ENCODE measurements at regions not wholly inside any gene's neighbourhood (a gene's known extent, or its start where the extent isn't known, plus 50 kb on each side); places are given as distances from the start of the nearest gene placed in this dataset.

DNA sequence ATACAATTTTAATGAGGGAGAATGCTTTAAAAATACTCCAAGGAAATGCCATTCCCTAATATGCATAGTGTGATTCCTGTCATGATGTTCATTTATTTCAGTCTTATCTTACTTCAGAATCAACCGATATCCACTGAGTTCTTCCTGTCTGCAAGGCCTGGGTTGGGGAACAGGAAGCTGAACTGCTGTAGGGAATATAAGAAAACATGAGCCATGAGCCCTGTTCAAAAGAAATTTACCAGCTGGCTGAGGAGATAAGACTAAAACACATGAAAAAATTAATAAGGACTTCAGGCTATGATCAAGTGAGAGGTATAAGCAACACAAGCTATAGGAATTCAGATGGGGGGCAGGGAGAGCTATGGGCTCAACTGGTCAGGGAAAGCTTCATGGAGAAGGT lies 184.7 kb downstream of the PLPP4 start:
- Histone ChIP-seq H3K9me3 (ENCODE audit: control insufficient read depth in 2 of 2, low read length in 2 of 2) (no peaks in the 10 kb centered on the region), H3K27ac (ENCODE audit: low read length) (no peak overlapping the region), H3K4me3 (ENCODE audit: low read length in 2 of 2) (no peak overlapping the region), H3K27me3 (ENCODE audit: control insufficient read depth in 1 of 2, insufficient read depth in 2 of 2, low read length in 2 of 2) (peaks cover 0 to 2% of the 10 kb centered on the region in 2 donors), H3K4me1 (ENCODE audit: control insufficient read depth, insufficient read depth, low read length) (no peaks in the 10 kb centered on the region), H3K36me3 (ENCODE audit: control insufficient read depth in 2 of 2, insufficient read depth in 2 of 2, low read length in 2 of 2) (no peaks in the 10 kb centered on the region), H3K9ac (ENCODE audit: low read length in 2 of 2) (no peak overlapping the region)

DNA sequence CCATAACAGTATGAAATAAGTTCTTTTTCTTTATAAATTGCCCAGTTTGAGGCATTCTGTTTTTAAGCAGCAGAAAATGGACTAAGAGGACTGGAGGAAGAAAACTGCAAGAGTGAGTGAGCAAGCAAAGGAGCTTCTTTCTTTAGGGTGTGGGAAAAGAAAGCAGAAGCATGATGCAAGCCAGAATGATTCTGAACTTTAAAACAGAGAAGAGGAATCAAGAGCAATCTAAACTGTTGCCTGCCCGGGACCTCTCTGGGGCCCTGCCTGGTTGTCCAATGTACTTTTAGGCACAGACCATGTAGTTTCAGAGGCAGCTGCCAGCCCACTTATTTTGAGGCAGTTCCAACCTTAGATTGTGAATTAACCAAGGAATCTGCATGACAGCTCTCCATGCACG lies 186.3 kb downstream of the PLPP4 start:
- H3K4me3 ChIP-seq (ENCODE audit: low read length in 2 of 2): no peak overlapping the region

GRCh38 chr10:120644556-120645410 lies 187.8 kb downstream of the PLPP4 start:
- H3K27ac ChIP-seq (ENCODE audit: low read length): no peak overlapping the region
- H3K9me3 ChIP-seq (ENCODE audit: control insufficient read depth in 2 of 2, low read length in 2 of 2): no peaks in the 10 kb centered on the region
- no peaks in the 10 kb centered on the region for H3K4me1 ChIP-seq (ENCODE audit: control insufficient read depth, insufficient read depth, low read length)
- H3K9ac ChIP-seq (ENCODE audit: low read length in 2 of 2): no peak overlapping the region
- H3K4me3 ChIP-seq (ENCODE audit: low read length in 2 of 2): no peak overlapping the region
- no peaks in the 10 kb centered on the region for H3K36me3 ChIP-seq (ENCODE audit: control insufficient read depth in 2 of 2, insufficient read depth in 2 of 2, low read length in 2 of 2)
- peaks cover 0 to 2% of the 10 kb centered on the region in 2 donors for H3K27me3 ChIP-seq (ENCODE audit: control insufficient read depth in 1 of 2, insufficient read depth in 2 of 2, low read length in 2 of 2)

More for the DNA sequence above, 186.3 kb downstream of the PLPP4 start:
- Histone ChIP-seq H3K4me1 (ENCODE audit: control insufficient read depth, insufficient read depth, low read length) (no peaks in the 10 kb centered on the region), H3K27ac (ENCODE audit: low read length) (no peak overlapping the region), H3K36me3 (ENCODE audit: control insufficient read depth in 2 of 2, insufficient read depth in 2 of 2, low read length in 2 of 2) (no peaks in the 10 kb centered on the region), H3K9me3 (ENCODE audit: control insufficient read depth in 2 of 2, low read length in 2 of 2) (no peaks in the 10 kb centered on the region), H3K27me3 (ENCODE audit: control insufficient read depth in 1 of 2, insufficient read depth in 2 of 2, low read length in 2 of 2) (peaks cover 0 to 2% of the 10 kb centered on the region in 2 donors), H3K9ac (ENCODE audit: low read length in 2 of 2) (no peak overlapping the region)

- Histone ChIP-seq H3K27me3 (ENCODE audit: control insufficient read depth in 1 of 2, insufficient read depth in 2 of 2, low read length in 2 of 2) (peaks cover 0 to 2% of the 10 kb centered on the region in 2 donors), H3K9ac (ENCODE audit: low read length in 2 of 2) (no peak overlapping the region), H3K4me3 (ENCODE audit: low read length in 2 of 2) (no peak overlapping the region), H3K4me1 (ENCODE audit: control insufficient read depth, insufficient read depth, low read length) (no peaks in the 10 kb centered on the region), H3K27ac (ENCODE audit: low read length) (no peak overlapping the region), H3K36me3 (ENCODE audit: control insufficient read depth in 2 of 2, insufficient read depth in 2 of 2, low read length in 2 of 2) (no peaks in the 10 kb centered on the region), H3K9me3 (ENCODE audit: control insufficient read depth in 2 of 2, low read length in 2 of 2) (no peaks in the 10 kb centered on the region)
These were observed 189.2 kb downstream of the PLPP4 start for GRCh38 chr10:120646159-120646732.

DNA sequence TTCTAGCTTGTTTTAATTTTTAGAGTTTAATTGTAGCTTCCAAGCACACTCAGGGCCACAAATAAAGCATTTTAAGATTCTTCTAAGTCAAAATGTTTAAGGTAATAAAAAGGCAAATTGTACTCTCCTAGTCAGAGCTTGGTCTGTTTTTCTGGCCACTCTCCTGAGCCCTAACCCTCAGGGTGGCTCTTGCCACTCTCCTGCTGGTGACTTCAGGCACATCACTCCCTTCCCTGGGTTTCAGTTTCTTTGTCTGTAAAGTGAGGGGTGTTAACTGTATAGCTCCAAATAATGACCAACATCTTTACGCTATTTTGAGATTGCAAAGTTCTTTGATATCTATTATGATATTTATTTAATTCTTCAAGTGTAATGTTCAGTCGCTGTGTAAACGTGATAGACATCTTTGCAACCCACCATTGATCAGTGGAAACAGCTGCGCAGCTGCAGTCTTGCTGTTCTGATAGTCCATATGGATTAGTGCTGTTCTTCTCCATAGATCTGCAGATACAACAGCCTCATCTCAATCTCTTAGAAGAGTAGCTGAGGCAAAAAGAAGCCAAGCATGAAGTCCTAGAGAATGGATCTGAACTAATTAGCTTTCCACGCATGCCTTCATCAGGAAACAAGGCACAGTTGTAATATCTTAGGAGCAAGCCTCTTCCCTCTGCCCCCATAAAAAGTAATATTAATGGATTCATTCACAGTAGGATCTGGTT lies 189.9 kb downstream of the PLPP4 start:
- H3K4me3 ChIP-seq (ENCODE audit: low read length in 2 of 2): no peak overlapping the region
- no peaks in the 10 kb centered on the region for H3K4me1 ChIP-seq (ENCODE audit: control insufficient read depth, insufficient read depth, low read length)
- H3K36me3 ChIP-seq (ENCODE audit: control insufficient read depth in 2 of 2, insufficient read depth in 2 of 2, low read length in 2 of 2): no peaks in the 10 kb centered on the region
- peaks cover 0 to 2% of the 10 kb centered on the region in 2 donors for H3K27me3 ChIP-seq (ENCODE audit: control insufficient read depth in 1 of 2, insufficient read depth in 2 of 2, low read length in 2 of 2)
- no peak overlapping the region for H3K27ac ChIP-seq (ENCODE audit: low read length)
- no peaks in the 10 kb centered on the region for H3K9me3 ChIP-seq (ENCODE audit: control insufficient read depth in 2 of 2, low read length in 2 of 2)
- no peak overlapping the region for H3K9ac ChIP-seq (ENCODE audit: low read length in 2 of 2)

DNA sequence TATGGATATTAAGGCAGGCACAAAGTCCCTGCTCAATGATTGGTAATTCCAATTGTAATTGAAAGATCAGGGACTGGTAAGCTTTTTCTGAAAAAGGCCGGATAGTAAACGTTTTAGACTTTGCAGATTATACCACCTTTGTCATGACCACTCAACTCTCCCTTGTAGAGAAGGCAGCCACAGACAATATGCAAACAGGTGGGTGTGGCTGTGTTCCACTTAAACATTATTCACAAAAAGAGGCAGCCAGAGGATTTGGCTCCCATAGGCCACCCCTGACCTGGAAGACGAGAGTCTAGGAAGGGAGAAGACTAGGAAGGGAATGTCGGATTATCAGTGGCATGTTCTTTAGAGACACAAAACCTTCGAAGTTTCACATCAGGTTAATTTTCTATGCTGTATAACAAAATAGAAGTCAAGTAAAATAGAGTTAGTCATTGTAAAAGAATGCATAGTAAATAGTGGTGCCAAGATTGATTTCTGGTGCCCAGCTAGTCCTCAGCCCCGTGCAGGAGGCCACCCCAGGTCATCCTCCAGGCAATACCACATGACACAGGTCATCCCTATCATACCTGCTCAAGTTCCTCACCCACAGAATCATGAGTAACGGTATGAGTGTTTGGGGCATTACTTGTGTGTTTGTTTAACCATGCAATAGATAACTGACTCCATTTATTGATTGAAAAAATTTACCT lies 193.8 kb downstream of the PLPP4 start:
- H3K4me3 ChIP-seq (ENCODE audit: low read length in 2 of 2): no peak overlapping the region
- H3K9ac ChIP-seq (ENCODE audit: low read length in 2 of 2): no peak overlapping the region
- no peaks in the 10 kb centered on the region for H3K4me1 ChIP-seq (ENCODE audit: control insufficient read depth, insufficient read depth, low read length)
- H3K9me3 ChIP-seq (ENCODE audit: control insufficient read depth in 2 of 2, low read length in 2 of 2): no peaks in the 10 kb centered on the region
- no peaks in the 10 kb centered on the region for H3K27me3 ChIP-seq (ENCODE audit: control insufficient read depth in 1 of 2, insufficient read depth in 2 of 2, low read length in 2 of 2)
- H3K36me3 ChIP-seq (ENCODE audit: control insufficient read depth in 2 of 2, insufficient read depth in 2 of 2, low read length in 2 of 2): no peaks in the 10 kb centered on the region
- H3K27ac ChIP-seq (ENCODE audit: low read length): no peak overlapping the region

DNA sequence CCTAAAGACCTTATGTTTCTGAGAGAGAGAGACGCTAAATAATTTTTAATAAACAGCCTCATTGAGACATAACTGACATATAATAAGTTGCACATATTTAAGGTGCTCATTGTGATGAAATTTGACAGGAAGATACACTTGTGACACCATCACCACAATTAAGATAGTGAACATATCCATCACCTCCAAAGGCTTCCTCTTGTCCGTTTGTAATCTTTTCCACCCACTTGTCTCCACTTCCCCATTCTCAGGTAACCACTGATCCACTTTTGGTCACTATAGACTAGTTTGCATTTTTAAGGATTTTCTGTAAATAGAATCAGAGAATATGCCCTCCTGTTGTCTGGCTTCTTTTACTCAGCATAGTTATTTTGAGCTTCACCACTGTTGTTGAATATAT lies 195.1 kb upstream of the WDR11 start:
- H3K27me3 ChIP-seq (ENCODE audit: control insufficient read depth in 1 of 2, insufficient read depth in 2 of 2, low read length in 2 of 2): no peaks in the 10 kb centered on the region
- H3K9ac ChIP-seq (ENCODE audit: low read length in 2 of 2): no peak overlapping the region
- H3K9me3 ChIP-seq (ENCODE audit: control insufficient read depth in 2 of 2, low read length in 2 of 2): no peaks in the 10 kb centered on the region
- no peaks in the 10 kb centered on the region for H3K4me1 ChIP-seq (ENCODE audit: control insufficient read depth, insufficient read depth, low read length)
- no peaks in the 10 kb centered on the region for H3K36me3 ChIP-seq (ENCODE audit: control insufficient read depth in 2 of 2, insufficient read depth in 2 of 2, low read length in 2 of 2)
- no peak overlapping the region for H3K27ac ChIP-seq (ENCODE audit: low read length)
- no peak overlapping the region for H3K4me3 ChIP-seq (ENCODE audit: low read length in 2 of 2)

DNA sequence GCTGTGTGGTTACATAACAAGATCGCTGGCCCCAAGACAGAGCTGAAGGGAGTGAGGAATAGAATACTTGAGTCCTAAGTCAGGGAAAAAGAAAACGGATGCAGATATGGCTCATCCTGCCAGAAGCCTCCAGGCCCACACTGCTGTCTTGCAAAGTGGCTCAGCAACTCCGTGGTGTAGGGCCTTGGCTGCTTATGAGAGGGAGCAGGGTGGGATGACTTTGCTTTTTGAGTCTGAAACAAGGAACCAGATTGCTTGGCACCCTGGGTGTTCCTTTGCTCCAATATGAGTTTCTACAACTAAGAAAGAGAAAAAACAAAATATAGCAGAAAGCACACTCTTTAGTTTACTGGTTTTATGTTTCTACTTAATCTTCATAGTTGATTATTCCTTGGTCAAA lies 193.8 kb upstream of the WDR11 start:
- Histone ChIP-seq H3K4me1 (ENCODE audit: control insufficient read depth, insufficient read depth, low read length) (no peaks in the 10 kb centered on the region), H3K4me3 (ENCODE audit: low read length in 2 of 2) (no peak overlapping the region), H3K36me3 (ENCODE audit: control insufficient read depth in 2 of 2, insufficient read depth in 2 of 2, low read length in 2 of 2) (no peaks in the 10 kb centered on the region), H3K9ac (ENCODE audit: low read length in 2 of 2) (no peak overlapping the region), H3K9me3 (ENCODE audit: control insufficient read depth in 2 of 2, low read length in 2 of 2) (no peaks in the 10 kb centered on the region), H3K27ac (ENCODE audit: low read length) (no peak overlapping the region), H3K27me3 (ENCODE audit: control insufficient read depth in 1 of 2, insufficient read depth in 2 of 2, low read length in 2 of 2) (no peaks in the 10 kb centered on the region)

GRCh38 chr10:120658943-120659885 lies 191.9 kb upstream of the WDR11 start:
- Histone ChIP-seq H3K27ac (ENCODE audit: low read length) (no peak overlapping the region), H3K27me3 (ENCODE audit: control insufficient read depth in 1 of 2, insufficient read depth in 2 of 2, low read length in 2 of 2) (no peaks in the 10 kb centered on the region), H3K4me3 (ENCODE audit: low read length in 2 of 2) (no peak overlapping the region), H3K36me3 (ENCODE audit: control insufficient read depth in 2 of 2, insufficient read depth in 2 of 2, low read length in 2 of 2) (no peaks in the 10 kb centered on the region), H3K9ac (ENCODE audit: low read length in 2 of 2) (no peak overlapping the region), H3K4me1 (ENCODE audit: control insufficient read depth, insufficient read depth, low read length) (no peaks in the 10 kb centered on the region), H3K9me3 (ENCODE audit: control insufficient read depth in 2 of 2, low read length in 2 of 2) (no peaks in the 10 kb centered on the region)

GRCh38 chr10:120666308-120666707 lies 184.9 kb upstream of the WDR11 start:
- H3K9ac ChIP-seq (ENCODE audit: low read length in 2 of 2): no peak overlapping the region
- no peaks in the 10 kb centered on the region for H3K36me3 ChIP-seq (ENCODE audit: control insufficient read depth in 2 of 2, insufficient read depth in 2 of 2, low read length in 2 of 2)
- H3K4me1 ChIP-seq (ENCODE audit: control insufficient read depth, insufficient read depth, low read length): no peaks in the 10 kb centered on the region
- no peak overlapping the region for H3K4me3 ChIP-seq (ENCODE audit: low read length in 2 of 2)
- H3K27me3 ChIP-seq (ENCODE audit: control insufficient read depth in 1 of 2, insufficient read depth in 2 of 2, low read length in 2 of 2): no peaks in the 10 kb centered on the region
- no peaks in the 10 kb centered on the region for H3K9me3 ChIP-seq (ENCODE audit: control insufficient read depth in 2 of 2, low read length in 2 of 2)
- H3K27ac ChIP-seq (ENCODE audit: low read length): no peak overlapping the region
